Liver (tissue), 8 donors: ENCODE measurements at regions not wholly inside any gene's neighbourhood (a gene's known extent, or its start where the extent isn't known, plus 50 kb on each side); places are given as distances from the start of the nearest gene placed in this dataset.

Experiments used
- DNase-seq: peaks from one replicate; pipeline ENCODE4 v3.0.0-alpha.2; 2017; ENCODE audit warnings: low spot score
- H3K27ac ChIP-seq, 2 donors: one replicate each; pipeline ENCODE4 v1.7.0; 2013; ENCODE audit warnings: inconsistent platforms in 2 of 2, low read length in 2 of 2, control low read depth in 1 of 2, low read depth in 1 of 2, mild to moderate bottlenecking in 1 of 2
- H3K27me3 ChIP-seq, 4 donors: one replicate each; pipeline versions ENCODE4 v1.6.1 to v1.7.0; 2013; ENCODE audit warnings: low read length in 3 of 4, inconsistent platforms in 1 of 4, mild to moderate bottlenecking in 1 of 4, moderate library complexity in 1 of 4; ENCODE audit not compliant: control insufficient read depth in 4 of 4, insufficient read depth in 4 of 4
- H3K36me3 ChIP-seq, 4 donors: one replicate each; pipeline versions ENCODE4 v1.6.1 to v1.7.0; 2013; ENCODE audit warnings: low read length in 3 of 4, mild to moderate bottlenecking in 3 of 4, low read depth in 1 of 4, moderate library complexity in 1 of 4; ENCODE audit not compliant: control insufficient read depth in 4 of 4, insufficient read depth in 3 of 4
- H3K4me1 ChIP-seq, 4 donors: one replicate each; pipeline versions ENCODE4 v1.6.1 to v1.7.0; 2013; ENCODE audit warnings: low read length in 3 of 4, mild to moderate bottlenecking in 3 of 4, moderate library complexity in 1 of 4; ENCODE audit not compliant: control insufficient read depth in 4 of 4, insufficient read depth in 4 of 4
- H3K4me3 ChIP-seq, 3 donors: one replicate each; pipeline versions ENCODE4 v1.6.1 to v1.7.0; 2013; ENCODE audit warnings: low read length in 3 of 3, control low read depth in 1 of 3, low read depth in 1 of 3, mild to moderate bottlenecking in 1 of 3
- H3K9ac ChIP-seq, 2 donors: one replicate each; pipeline ENCODE4 v1.7.0; 2013; ENCODE audit warnings: low read length in 2 of 2, mild to moderate bottlenecking in 2 of 2, moderate library complexity in 2 of 2, control low read depth in 1 of 2, low read depth in 1 of 2
- H3K9me3 ChIP-seq, 4 donors: one replicate each; pipeline versions ENCODE4 v1.6.1 to v1.7.0; 2013; ENCODE audit warnings: low read length in 3 of 4; ENCODE audit not compliant: control insufficient read depth in 4 of 4
- EGR1 ChIP-seq, 2 donors: IDR thresholded peaks; 2 replicates each; pipeline ENCODE4 v1.6.1; 2016 to 2018; ENCODE audit warnings: antibody characterized with exemption in 2 of 2, low read depth in 2 of 2
- FOXA1 ChIP-seq: IDR thresholded peaks from 2 replicates; pipeline ENCODE4 v1.6.1; 2016; ENCODE audit warnings: antibody characterized with exemption
- FOXA2 ChIP-seq: IDR thresholded peaks from 2 replicates; pipeline ENCODE4 v1.6.1; 2016; ENCODE audit warnings: antibody characterized with exemption
- GABPA ChIP-seq, 2 donors: IDR thresholded peaks in 1 of 2; conservative IDR thresholded peaks in 1 of 2; 2 replicates each; pipeline ENCODE4 v1.6.1; 2016; ENCODE audit warnings: antibody characterized with exemption in 2 of 2, mild to moderate bottlenecking in 1 of 2, moderate library complexity in 1 of 2
- HNF4G ChIP-seq: IDR thresholded peaks from 2 replicates; pipeline ENCODE4 v1.6.1; 2016; ENCODE audit warnings: antibody characterized with exemption
- JUND ChIP-seq, 2 donors: IDR thresholded peaks; 2 replicates each; pipeline ENCODE4 v1.6.1; 2016; ENCODE audit warnings: antibody characterized with exemption in 2 of 2
- NR2F2 ChIP-seq: IDR thresholded peaks from 2 replicates; pipeline ENCODE4 v1.6.1; 2016; ENCODE audit warnings: antibody characterized with exemption
- SP1 ChIP-seq: IDR thresholded peaks from 2 replicates; pipeline ENCODE4 v1.6.1; 2018; ENCODE audit warnings: antibody characterized with exemption, mild to moderate bottlenecking
- TAF1 ChIP-seq: conservative IDR thresholded peaks from 2 replicates; pipeline ENCODE4 v1.6.1; 2016; ENCODE audit warnings: antibody characterized with exemption, mild to moderate bottlenecking
- YY1 ChIP-seq: IDR thresholded peaks from 2 replicates; pipeline ENCODE4 v1.6.1; 2016; ENCODE audit warnings: antibody characterized with exemption, mild to moderate bottlenecking
- WGBS: extraction: QIAGEN DNeasy Blood & Tissue Kit; methylation state at CpG from one replicate; pipeline ENCODE4 v1.1.7; 2013; 5-methylcytosine and 5-hydroxymethylcytosine counted together
- TF ChIP-seq, protein P1 (sequence below): IDR thresholded peaks from 2 replicates; pipeline ENCODE4 v1.6.1; 2016; ENCODE audit warnings: antibody characterized with exemption, mild to moderate bottlenecking
- TF ChIP-seq, protein P2 (sequence below): fragments of 150-350 bp; IDR thresholded peaks from 2 replicates; pipeline ENCODE4 v1.5.1; 2017; ENCODE audit warnings: improper control_type of control experiment, low read depth, low read length; ENCODE audit not compliant: missing input control
- TF ChIP-seq, protein P3 (sequence below): IDR thresholded peaks from 2 replicates; pipeline ENCODE4 v1.6.1; 2016; ENCODE audit warnings: antibody characterized with exemption
- TF ChIP-seq, protein P4 (sequence below): IDR thresholded peaks from 2 replicates; pipeline ENCODE4 v1.6.1; 2016; ENCODE audit warnings: antibody characterized with exemption
- TF ChIP-seq, protein P5 (sequence below): IDR thresholded peaks from 2 replicates; pipeline ENCODE4 v1.6.1; 2016; ENCODE audit warnings: antibody characterized with exemption
- donor health status: healthy.
- donor health status: healthy.
- donor health status: healthy.
- donor health status: healthy.
- donor health status: healthy.

DNA sequence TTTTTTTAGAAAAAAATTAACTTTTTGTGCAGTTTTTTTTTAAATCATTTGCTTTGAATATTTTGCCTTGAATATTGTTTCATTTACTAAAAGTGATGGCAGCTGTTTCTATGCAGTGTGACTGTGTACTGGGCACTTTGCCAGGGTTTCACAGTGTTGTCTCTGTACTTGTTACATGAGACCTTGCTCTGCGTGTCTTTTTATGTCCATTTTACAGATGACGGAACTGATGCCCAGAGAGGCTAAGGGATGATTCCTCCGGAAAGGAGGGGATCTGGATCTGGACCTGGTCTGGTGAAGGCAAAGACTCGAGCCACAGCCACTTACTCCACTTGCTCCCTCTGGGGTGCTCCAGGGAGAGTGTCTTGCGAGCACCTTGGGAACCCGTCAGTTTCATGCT, 124.8 kb upstream of the PTCH1 start (continued):
- TF ChIP-seq, protein P1, sequence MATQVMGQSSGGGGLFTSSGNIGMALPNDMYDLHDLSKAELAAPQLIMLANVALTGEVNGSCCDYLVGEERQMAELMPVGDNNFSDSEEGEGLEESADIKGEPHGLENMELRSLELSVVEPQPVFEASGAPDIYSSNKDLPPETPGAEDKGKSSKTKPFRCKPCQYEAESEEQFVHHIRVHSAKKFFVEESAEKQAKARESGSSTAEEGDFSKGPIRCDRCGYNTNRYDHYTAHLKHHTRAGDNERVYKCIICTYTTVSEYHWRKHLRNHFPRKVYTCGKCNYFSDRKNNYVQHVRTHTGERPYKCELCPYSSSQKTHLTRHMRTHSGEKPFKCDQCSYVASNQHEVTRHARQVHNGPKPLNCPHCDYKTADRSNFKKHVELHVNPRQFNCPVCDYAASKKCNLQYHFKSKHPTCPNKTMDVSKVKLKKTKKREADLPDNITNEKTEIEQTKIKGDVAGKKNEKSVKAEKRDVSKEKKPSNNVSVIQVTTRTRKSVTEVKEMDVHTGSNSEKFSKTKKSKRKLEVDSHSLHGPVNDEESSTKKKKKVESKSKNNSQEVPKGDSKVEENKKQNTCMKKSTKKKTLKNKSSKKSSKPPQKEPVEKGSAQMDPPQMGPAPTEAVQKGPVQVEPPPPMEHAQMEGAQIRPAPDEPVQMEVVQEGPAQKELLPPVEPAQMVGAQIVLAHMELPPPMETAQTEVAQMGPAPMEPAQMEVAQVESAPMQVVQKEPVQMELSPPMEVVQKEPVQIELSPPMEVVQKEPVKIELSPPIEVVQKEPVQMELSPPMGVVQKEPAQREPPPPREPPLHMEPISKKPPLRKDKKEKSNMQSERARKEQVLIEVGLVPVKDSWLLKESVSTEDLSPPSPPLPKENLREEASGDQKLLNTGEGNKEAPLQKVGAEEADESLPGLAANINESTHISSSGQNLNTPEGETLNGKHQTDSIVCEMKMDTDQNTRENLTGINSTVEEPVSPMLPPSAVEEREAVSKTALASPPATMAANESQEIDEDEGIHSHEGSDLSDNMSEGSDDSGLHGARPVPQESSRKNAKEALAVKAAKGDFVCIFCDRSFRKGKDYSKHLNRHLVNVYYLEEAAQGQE = no peak
- no peak for TF ChIP-seq JUND (IDR thresholded peaks at IDR 0.05)
- no peak for TF ChIP-seq HNF4G

DNA sequence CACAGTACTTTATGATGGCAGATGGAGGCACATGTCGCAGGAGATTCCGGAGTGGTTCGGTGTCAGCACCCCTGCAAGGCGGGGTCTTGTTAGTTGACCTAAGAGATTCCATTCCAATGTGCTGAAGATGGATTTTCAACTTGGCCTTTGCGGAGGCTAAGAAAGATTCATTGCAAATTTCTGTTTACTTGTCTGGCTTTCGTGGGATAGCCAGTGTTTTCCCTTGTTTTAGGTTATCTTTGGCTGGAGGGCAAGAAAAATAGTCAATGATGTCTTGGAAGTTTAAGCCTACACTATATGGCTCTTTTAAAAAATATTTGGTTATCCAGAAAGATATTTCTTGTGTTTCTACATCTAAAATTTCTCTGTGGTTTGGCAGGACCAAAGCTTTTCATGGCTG, 123.6 kb upstream of the PTCH1 start:
- H3K27ac ChIP-seq = no peak overlapping the region
- TF ChIP-seq FOXA1 (no peak), HNF4G (no peak), SP1 (no peak), EGR1 (IDR thresholded peaks at IDR 0.05; ENCODE audit: low read depth in 2 of 2) (no peak), YY1 (no peak), TAF1 (no peak), FOXA2 (no peak), GABPA (IDR thresholded peaks at IDR 0.05 in 1 of 2, conservative IDR thresholded peaks at IDR 0.05 in 1 of 2) (no peak), JUND (IDR thresholded peaks at IDR 0.05) (no peak), NR2F2 (no peak)
- TF ChIP-seq, protein P2, sequence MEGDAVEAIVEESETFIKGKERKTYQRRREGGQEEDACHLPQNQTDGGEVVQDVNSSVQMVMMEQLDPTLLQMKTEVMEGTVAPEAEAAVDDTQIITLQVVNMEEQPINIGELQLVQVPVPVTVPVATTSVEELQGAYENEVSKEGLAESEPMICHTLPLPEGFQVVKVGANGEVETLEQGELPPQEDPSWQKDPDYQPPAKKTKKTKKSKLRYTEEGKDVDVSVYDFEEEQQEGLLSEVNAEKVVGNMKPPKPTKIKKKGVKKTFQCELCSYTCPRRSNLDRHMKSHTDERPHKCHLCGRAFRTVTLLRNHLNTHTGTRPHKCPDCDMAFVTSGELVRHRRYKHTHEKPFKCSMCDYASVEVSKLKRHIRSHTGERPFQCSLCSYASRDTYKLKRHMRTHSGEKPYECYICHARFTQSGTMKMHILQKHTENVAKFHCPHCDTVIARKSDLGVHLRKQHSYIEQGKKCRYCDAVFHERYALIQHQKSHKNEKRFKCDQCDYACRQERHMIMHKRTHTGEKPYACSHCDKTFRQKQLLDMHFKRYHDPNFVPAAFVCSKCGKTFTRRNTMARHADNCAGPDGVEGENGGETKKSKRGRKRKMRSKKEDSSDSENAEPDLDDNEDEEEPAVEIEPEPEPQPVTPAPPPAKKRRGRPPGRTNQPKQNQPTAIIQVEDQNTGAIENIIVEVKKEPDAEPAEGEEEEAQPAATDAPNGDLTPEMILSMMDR = no peak
- TF ChIP-seq, protein P3, sequence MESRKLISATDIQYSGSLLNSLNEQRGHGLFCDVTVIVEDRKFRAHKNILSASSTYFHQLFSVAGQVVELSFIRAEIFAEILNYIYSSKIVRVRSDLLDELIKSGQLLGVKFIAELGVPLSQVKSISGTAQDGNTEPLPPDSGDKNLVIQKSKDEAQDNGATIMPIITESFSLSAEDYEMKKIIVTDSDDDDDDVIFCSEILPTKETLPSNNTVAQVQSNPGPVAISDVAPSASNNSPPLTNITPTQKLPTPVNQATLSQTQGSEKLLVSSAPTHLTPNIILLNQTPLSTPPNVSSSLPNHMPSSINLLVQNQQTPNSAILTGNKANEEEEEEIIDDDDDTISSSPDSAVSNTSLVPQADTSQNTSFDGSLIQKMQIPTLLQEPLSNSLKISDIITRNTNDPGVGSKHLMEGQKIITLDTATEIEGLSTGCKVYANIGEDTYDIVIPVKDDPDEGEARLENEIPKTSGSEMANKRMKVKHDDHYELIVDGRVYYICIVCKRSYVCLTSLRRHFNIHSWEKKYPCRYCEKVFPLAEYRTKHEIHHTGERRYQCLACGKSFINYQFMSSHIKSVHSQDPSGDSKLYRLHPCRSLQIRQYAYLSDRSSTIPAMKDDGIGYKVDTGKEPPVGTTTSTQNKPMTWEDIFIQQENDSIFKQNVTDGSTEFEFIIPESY = no peak
- TF ChIP-seq, protein P4, sequence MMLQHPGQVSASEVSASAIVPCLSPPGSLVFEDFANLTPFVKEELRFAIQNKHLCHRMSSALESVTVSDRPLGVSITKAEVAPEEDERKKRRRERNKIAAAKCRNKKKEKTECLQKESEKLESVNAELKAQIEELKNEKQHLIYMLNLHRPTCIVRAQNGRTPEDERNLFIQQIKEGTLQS = no peak
- TF ChIP-seq, protein P5, sequence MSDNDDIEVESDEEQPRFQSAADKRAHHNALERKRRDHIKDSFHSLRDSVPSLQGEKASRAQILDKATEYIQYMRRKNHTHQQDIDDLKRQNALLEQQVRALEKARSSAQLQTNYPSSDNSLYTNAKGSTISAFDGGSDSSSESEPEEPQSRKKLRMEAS = no peak
- H3K36me3 ChIP-seq = no peaks in the 10 kb centered on the region
- 85% methylated on average over 6 of the region's 6 CpGs for WGBS
- H3K27me3 ChIP-seq = peaks cover 0 to 4% (median 0%) of the 10 kb centered on the region in 4 donors
- no peak overlapping the region for H3K9ac ChIP-seq
- H3K9me3 ChIP-seq = peaks cover 0 to 8% (median 4%) of the 10 kb centered on the region in 4 donors
- no peaks in the 10 kb centered on the region for H3K4me1 ChIP-seq
- no peak overlapping the region for H3K4me3 ChIP-seq
- DNase-seq = no peak
